Hepatocyte (in vitro differentiated cells): ENCODE measurements at regions not wholly inside any gene's neighbourhood (a gene's known extent, or its start where the extent isn't known, plus 50 kb on each side); places are given as distances from the start of the nearest gene placed in this dataset.

ENCODE experiments used
- CTCF ChIP-seq: fragments of 200-600 bp; sonication (generic); IDR thresholded peaks from 2 replicates; pipeline ENCODE4 v1.5.1; 2016; ENCODE audit warnings: antibody characterized with exemption, mild to moderate bottlenecking; ENCODE audit not compliant: poor library complexity
- EZH2 ChIP-seq: fragments of 200-600 bp; sonication (generic); IDR thresholded peaks from 2 replicates; pipeline ENCODE4 v1.6.1; 2016; ENCODE audit warnings: antibody characterized with exemption, mild to moderate bottlenecking, borderline replicate concordance

DNA sequence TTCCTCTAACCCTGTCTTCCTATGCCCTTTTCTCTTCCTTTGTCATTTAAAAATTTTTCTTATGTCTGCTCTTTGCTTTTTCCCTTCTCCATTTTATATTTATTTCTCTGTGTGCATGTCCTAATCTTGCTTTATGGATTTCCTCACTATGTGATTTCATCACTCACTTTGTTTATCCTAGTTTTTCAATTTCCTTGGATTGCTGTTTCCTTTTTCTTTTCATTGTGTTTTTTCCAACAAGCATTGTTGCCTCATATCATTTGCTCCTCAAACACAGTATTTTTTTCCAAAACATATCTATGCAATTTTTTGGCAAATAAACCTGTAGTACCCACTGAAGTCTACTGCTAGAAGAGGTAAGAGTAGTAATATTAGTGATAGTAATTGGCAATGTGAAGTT lies 67.4 kb upstream of the PNPT1 start:
- no peak for TF ChIP-seq EZH2
- no peak for TF ChIP-seq CTCF
